NCI-H1048 (cell line): ENCODE measurements at regions not wholly inside any gene's neighbourhood (a gene's known extent, or its start where the extent isn't known, plus 50 kb on each side); places are given as distances from the start of the nearest gene placed in this dataset.

Experiments
- DNase-seq: peaks from one replicate; lab custom pipeline; 2025; lab: John Stamatoyannopoulos, UW

- no peak for DNase-seq
Measured at GRCh38 chr9:108607607-108608006, 248.2 kb downstream of the ACTL7B start.

DNA sequence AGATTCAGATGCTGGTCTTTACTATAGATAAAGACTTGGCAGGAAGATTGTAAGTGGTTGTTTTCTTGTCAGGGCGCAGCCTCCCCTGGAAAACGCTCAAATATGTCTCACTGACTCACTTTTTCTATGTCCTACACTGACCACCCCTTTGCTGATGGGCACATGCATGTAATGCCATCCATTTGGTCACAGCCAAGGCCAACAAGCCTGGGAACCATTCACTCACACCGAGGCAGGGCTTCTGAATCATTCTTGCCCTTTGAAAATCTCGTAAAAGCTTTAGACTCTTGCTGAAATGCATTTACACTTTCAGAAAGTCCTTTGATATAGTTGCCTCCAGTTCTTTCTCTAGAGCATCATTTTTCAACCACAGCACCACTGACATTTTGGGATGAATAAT lies 249.4 kb downstream of the ACTL7B start:
- DNase-seq = no peak

DNA sequence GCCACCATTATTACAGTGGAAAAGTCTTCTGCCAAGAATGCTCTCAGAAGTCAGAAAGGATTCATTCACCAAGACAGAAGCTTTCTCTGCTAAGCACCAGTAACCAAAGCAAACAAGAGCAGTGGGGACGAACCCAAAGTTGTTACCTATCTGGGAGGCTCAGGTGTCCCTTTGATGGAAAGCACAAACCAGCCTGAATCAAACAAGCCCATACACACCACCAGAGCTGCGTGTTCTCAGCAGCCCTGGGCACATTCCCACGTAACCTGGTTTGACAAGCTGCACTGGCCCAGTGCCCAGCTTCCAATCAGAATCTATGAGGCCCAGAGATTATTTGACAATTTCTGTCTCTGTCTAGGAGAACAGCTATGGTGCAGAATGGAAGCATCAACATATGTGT lies 252.6 kb downstream of the ACTL7B start:
- DNase-seq = no peak

DNA sequence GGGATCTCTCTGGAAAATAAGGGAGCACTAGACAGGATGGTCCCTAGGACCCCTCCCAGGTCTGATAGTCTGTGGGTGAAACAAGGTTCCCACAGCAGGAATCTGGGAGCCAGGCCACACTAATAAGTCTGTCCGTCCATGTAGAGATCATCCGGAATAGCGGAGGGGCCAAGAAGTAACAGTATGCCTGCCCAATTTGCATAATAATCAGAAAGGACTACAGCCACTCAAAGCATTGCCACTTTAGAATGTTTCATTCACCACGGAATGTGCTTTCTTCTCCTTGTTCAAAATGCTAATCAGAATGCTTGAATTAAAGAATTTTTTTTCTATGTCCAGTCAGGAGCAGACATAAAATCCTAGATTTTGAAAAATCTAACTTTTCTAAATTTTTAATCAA lies 254.9 kb downstream of the ACTL7B start:
- DNase-seq = no peak

- DNase-seq = no peak
Measured at GRCh38 chr9:108599571-108599970, 256.2 kb downstream of the ACTL7B start.

DNA sequence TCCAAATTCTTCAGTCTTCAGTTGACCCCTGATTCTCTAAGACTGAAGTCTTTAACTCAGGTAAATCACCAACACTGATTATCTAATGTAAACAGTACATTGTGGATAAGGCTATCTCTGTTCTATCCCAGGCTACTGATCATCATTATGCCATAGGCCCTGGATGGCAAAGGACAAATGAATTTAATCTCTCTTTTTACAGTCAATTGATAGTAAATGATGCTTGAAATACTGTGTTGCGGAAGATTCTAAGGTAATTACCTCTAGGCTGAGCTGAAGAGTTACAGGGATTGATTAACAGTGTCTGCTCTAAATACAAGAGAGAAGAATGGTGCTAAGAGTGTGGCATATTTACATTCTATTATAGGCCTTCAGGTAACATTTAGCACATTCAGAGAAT lies 264.7 kb downstream of the ACTL7B start:
- no peak for DNase-seq

GRCh38 chr9:108588246-108588645 lies 267.5 kb downstream of the ACTL7B start:
- DNase-seq = no peak

- no peak for DNase-seq
Measured at GRCh38 chr9:108586471-108587139, 269.2 kb downstream of the ACTL7B start.

DNA sequence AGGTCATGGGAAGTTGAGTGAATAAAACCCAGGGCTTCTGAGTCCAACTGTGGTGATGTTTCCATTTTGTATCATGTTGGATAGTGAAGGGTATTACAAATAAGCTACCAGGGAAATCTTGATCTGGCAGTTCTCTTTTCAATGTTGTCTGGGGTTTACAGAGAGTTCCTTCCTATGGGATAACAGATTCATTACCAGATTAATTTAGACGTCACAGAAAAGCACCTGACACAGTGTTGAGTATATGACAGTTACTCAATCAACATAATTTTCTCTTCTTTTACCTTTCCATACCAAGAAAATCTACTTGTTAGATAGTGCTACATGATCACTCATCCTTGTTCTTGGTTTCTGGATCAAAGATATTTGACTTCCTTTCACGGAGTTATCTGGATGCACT lies 270.9 kb downstream of the ACTL7B start:
- no peak for DNase-seq

DNA sequence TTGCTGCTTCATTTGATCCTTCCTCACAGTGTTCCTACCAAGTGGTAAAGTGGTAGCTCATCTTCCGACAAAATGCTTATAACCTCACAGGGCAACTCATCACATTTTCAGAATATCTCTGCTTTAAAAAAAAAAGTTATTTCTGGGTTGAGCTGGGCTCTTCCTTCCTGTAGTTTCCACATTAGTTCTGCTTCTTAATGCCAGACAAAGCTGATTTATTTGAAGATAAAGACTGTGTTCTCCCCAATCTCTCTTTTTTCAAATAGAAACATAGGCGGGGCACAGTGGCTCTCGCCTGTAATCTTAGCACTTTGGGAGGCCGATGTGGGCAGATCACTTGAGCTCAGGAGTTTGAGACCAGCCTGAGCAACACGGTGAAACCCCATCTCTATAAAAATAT lies 273.1 kb downstream of the ACTL7B start:
- no peak for DNase-seq

- DNase-seq = no peak
Measured at GRCh38 chr9:108579757-108580439, 275.9 kb downstream of the ACTL7B start.

DNA sequence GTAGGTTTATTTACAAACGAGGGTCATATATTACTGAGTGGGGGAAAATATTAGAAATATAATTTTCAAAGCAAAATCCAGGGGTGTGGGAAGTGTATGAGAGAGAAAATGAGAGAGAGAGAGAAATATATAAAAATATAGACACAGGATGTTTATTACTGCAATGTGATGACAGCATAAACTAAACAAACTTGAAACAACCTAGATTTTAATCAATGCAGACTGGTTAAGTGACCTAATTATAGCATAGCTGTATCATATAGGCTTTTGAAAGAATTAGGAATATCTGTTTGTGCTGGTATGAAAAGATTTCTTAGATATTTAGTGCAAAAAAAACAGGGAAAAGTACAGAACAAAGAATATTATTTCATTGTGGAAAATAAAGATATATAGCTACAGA lies 280.5 kb downstream of the ACTL7B start:
- DNase-seq = no peak

GRCh38 chr9:108569624-108570023 lies 286.2 kb downstream of the ACTL7B start:
- no peak for DNase-seq

DNA sequence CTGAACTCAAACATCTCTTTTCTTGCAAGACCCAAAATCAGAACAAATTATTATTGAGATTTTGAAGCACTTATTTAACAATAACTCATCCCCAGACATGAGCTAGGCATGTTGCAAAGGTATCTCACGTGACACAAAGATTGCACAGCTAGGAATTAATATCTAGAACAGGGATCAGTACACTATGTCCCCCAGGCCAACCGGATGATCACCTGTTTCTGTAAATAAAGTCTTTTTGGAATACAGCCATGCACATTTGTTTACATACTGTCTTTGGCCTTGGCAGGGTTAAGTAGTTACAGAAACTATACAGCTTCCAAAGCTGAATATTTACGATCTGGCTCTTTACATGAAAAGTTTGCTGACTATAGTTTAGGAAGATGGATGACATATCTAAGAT lies 287.7 kb downstream of the ACTL7B start:
- no peak for DNase-seq

DNA sequence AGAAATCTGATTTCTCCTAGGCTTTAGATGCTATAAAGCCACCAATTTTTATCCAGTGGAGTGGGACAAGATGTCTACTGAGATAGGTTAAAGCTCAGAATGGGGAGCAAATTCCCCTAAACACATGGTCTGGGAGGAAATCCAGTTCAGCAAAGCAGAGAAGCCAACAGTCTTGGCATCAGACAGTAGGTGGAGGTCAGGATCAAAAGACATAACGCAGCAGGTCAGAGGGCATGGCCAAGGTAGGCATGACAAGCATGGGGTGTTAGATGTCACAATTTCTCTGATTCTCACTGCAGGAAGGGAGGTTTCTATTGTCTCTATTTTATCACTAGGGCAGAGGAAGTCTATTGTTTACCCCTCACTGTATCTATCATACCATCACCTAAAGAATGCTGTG lies 288.2 kb downstream of the ACTL7B start:
- no peak for DNase-seq

DNA sequence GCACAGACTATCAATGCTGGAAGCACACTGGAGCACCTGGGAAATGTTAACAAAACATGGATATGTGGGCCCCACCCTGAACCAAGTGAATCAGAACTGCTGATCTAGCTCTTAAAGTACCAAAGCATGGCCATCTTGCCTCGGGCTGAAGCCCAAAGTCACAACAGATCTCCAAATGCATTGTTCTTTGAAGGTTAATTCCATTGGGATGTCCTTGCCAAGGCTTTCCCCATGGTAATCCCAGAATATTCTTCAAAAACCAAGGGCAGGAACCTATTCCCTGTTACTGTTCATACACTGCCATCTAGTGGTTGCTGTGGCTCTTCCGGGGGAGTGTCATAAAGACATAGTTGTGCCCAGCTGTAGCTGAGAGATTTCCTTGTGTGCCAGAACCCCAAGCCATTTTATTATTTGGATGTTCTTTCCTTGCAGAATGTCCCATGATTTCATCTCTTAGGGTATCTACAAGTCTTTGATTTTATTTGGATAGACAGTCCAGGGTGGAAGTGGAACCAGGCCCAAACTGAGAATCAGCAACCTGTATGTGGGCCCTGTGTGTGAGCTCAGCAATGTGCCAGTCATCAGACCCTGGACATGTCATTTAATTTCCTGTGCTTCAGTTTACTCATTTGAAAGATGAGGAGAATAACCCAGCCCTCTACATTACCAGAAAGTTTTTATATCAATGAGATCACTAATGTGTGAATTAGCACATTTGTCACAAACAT lies 290.0 kb downstream of the ACTL7B start:
- DNase-seq = peak; percentile 70

GRCh38 chr9:108562176-108562575 lies 293.6 kb downstream of the ACTL7B start:
- DNase-seq = no peak

GRCh38 chr9:108559432-108559831 lies 296.4 kb downstream of the ACTL7B start:
- DNase-seq = no peak

DNA sequence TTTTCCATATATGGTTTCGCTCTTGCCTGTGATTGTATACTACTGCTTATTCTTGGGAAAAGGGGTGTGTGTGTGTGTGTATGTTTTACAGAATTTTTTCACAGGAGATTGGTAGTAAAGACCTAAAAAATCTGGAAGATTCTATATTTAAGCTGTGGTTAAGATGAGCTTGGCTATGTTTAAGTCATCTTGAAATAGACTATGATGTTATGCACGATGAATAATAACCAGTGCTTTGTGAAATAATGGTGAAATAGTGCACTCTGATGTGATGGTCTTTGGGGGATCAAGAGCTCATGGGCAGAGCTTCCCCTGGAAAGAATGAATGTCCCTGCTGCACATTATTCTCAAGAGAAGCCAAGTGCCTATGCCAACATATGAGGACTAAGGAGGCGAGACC lies 301.0 kb downstream of the ACTL7B start:
- DNase-seq = no peak

GRCh38 chr9:108553111-108553635 lies 302.6 kb downstream of the ACTL7B start:
- no peak for DNase-seq

- DNase-seq = no peak
Measured at GRCh38 chr9:108552459-108553040, 303.2 kb downstream of the ACTL7B start.

DNA sequence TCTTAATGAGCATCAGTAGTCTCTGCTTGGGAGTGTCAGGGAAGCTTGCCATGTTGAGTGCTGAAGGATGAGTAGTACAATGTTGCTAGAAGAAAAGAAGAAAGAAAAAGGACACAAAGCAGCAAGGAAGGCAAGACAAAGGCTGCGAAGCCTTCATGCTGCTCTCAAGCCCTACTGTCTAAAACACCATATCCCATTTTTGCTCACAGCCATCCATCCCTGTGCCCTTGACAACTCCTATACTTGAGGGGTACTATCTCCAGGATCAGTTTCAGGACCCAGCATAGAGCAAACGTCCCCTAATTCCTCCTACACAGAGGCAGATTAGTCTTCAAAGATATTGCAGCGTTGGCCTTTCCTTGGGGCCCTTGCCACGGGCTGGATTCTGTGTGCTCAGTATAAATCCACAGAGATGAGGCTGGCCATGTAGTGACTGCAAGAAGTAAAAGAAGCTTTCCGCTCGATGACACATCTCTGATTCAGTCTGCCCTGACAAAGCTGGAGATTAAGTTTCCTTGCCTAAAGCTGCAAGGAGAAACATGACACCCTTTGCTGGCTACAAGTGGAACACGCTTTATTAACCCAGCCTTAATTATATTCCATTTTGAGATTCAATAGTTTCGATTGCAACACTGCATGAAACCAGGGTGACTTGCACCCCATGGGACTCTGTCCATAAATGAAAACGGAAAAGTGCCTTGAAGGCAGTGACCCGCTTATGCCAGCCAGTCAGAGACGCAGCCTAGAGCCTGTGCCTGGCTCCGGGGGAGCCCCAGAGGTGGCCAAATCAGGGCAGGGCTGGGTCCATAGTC lies 304.6 kb downstream of the ACTL7B start:
- DNase-seq = no peak
